ENCODE measurements at regions not wholly inside any gene's neighbourhood (a gene's known extent, or its start where the extent isn't known, plus 50 kb on each side); places are given as distances from the start of the nearest gene placed in this dataset.
A peak's percentile ranks its signal among the peaks of the same experiment; 100 is the strongest.
"Not testable (repeated sequence)": the region's sequence is repeated elsewhere in the genome, so short reads cannot be mapped to it uniquely, and the experiment has no call there.

GRCh38 chr12:131646444-131646843, 64.4 kb upstream of the SFSWAP start:
- not testable (repeated sequence) for H3K9me3 Mint-ChIP-seq; H3K36me3 Mint-ChIP-seq (ENCODE audit: low read depth); H3K27ac Mint-ChIP-seq; H3K4me1 Mint-ChIP-seq; H3K4me3 Mint-ChIP-seq
- DNase-seq: peak; percentile 37
- H3K27me3 Mint-ChIP-seq (ENCODE audit: low read depth, poor library complexity): peaks cover 46% of the 10 kb centered on the region

- Mint-ChIP-seq H3K27me3 (ENCODE audit: low read depth, poor library complexity) (peaks cover 44% of the 10 kb centered on the region), H3K27ac (no peak overlapping the region), H3K9me3 (no peaks in the 10 kb centered on the region), H3K4me1 (no peaks in the 10 kb centered on the region), H3K36me3 (ENCODE audit: low read depth) (no peaks in the 10 kb centered on the region), H3K4me3 (no peak overlapping the region)
- no peak for TF ChIP-seq CTCF (IDR thresholded peaks at IDR 0.05)
- no peak for DNase-seq
These were observed 63.2 kb upstream of the SFSWAP start for GRCh38 chr12:131647667-131648066.

- not testable (repeated sequence) for DNase-seq; H3K36me3 Mint-ChIP-seq (ENCODE audit: low read depth); H3K4me1 Mint-ChIP-seq; H3K4me3 Mint-ChIP-seq; H3K27ac Mint-ChIP-seq; H3K9me3 Mint-ChIP-seq
- H3K27me3 Mint-ChIP-seq (ENCODE audit: low read depth, poor library complexity): peaks cover 42% of the 10 kb centered on the region
These were observed 55.3 kb upstream of the SFSWAP start for GRCh38 chr12:131655469-131656174.

DNA sequence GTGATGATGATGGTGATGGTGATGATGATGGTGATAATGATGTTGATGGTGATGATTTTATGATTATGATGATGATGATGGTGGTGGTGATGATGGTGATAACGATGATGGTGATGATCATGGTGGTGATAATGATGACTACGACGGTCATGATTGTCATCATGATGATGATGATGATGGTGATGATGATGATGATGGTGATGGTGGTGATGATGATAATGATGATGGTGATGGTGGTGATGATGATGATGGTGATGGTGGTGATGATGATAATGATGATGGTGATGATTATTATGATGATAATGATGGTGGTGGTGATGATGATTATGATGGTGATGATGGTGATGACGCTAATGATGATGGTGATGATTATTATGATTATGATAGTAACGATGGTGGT, 54.1 kb upstream of the SFSWAP start:
- H3K9me3 Mint-ChIP-seq; DNase-seq; H3K4me3 Mint-ChIP-seq; H3K36me3 Mint-ChIP-seq (ENCODE audit: low read depth); H3K27ac Mint-ChIP-seq; H3K4me1 Mint-ChIP-seq: not testable (repeated sequence)
- H3K27me3 Mint-ChIP-seq (ENCODE audit: low read depth, poor library complexity): peaks cover 35% of the 10 kb centered on the region

DNA sequence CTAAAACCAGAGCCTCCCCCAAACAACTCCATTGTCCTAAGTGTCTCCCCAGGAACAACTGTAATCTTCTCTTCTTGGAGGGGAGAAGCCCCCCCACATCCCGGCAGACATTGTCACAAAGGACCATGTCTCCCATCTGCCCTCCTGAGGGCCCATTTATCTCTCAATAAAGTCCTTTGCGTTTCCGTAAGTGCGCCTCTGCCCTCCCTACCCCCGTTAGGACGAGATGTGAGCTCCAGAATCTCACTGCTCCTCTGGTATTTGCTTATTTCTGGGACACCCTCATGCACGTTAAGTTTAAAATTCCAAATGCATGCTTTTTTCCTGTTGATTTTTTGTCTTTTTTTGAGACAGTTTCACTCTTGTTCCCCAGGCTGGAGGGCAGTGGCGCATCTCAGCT, 52.3 kb upstream of the SFSWAP start:
- peaks cover 31% of the 10 kb centered on the region for H3K27me3 Mint-ChIP-seq (ENCODE audit: low read depth, poor library complexity)
- H3K27ac Mint-ChIP-seq; DNase-seq; H3K4me1 Mint-ChIP-seq; H3K36me3 Mint-ChIP-seq (ENCODE audit: low read depth); H3K4me3 Mint-ChIP-seq; H3K9me3 Mint-ChIP-seq: not testable (repeated sequence)

DNA sequence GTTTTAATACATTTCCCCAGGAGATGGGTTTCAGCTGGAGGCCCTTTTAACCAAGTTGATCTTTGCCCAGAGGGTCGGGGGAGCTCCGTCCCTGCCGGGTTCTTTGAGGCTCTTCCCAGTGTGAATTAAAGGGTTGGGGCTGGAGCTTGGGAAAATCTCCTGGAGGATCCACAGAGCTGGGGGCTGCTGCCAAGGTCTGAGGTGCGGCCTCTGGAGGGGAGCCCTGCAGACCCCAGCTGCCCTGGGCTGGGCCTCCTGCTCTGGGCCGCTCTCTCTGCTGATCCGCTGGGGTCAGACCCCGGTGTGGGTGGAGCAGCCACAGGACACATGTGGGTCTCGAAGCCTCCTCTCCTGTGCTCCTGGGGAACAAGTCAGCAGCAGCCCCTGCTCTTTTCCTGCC, 51.4 kb upstream of the SFSWAP start:
- not testable (repeated sequence) for H3K27ac Mint-ChIP-seq; H3K9me3 Mint-ChIP-seq; H3K4me3 Mint-ChIP-seq; H3K4me1 Mint-ChIP-seq; DNase-seq; H3K36me3 Mint-ChIP-seq (ENCODE audit: low read depth)
- H3K27me3 Mint-ChIP-seq (ENCODE audit: low read depth, poor library complexity): peaks cover 31% of the 10 kb centered on the region

DNA sequence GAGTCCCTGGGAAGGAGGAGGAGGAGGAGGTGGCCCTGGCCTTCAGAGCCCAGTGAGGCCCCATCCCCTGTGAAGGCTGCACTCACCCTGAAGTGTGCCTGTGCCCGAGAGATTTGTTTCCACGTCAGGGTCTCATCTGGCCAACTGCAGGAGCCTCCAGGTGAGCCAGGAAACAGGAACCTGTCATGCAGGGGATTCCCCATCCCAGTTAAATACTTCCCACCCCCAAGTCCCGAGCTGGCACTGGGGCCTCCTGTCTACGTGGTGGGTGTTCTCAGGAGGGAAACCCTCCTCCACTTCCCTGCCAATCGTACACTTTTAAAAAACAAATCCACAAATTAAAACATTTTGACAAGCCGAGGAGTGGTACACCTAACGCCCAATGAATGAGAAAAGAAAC, 50.9 kb upstream of the SFSWAP start:
- peaks cover 31% of the 10 kb centered on the region for H3K27me3 Mint-ChIP-seq (ENCODE audit: low read depth, poor library complexity)
- not testable (repeated sequence) for DNase-seq; H3K4me1 Mint-ChIP-seq; H3K4me3 Mint-ChIP-seq; H3K27ac Mint-ChIP-seq; H3K36me3 Mint-ChIP-seq (ENCODE audit: low read depth); H3K9me3 Mint-ChIP-seq

DNA sequence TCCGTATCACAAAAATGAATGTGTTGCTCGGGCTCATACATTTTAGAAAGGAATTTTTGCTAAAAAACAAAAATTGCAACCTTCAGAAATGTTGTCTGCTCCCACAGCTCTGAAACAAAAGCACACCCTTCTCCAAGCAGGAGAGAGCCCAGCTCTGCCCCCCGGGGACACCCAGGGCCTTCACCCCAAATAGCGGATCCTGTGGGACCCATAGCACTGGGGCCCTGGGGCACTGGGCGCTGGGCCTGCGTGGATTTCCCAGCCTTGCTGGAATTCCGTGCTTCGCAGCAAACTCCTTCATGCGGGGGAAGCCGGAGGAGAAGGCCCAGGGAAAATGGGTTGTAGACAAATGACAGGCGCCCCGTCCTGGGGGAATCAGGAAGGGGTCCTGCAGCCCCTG, 50.5 kb upstream of the SFSWAP start:
- not testable (repeated sequence) for H3K9me3 Mint-ChIP-seq; H3K4me3 Mint-ChIP-seq; DNase-seq; H3K27ac Mint-ChIP-seq; H3K36me3 Mint-ChIP-seq (ENCODE audit: low read depth); H3K4me1 Mint-ChIP-seq
- H3K27me3 Mint-ChIP-seq (ENCODE audit: low read depth, poor library complexity): peaks cover 31% of the 10 kb centered on the region
